ENCODE measurements at regions not wholly inside any gene's neighbourhood (a gene's known extent, or its start where the extent isn't known, plus 50 kb on each side); places are given as distances from the start of the nearest gene placed in this dataset.
"Not testable (repeated sequence)": the region's sequence is repeated elsewhere in the genome, so short reads cannot be mapped to it uniquely, and the experiment has no call there.

DNA sequence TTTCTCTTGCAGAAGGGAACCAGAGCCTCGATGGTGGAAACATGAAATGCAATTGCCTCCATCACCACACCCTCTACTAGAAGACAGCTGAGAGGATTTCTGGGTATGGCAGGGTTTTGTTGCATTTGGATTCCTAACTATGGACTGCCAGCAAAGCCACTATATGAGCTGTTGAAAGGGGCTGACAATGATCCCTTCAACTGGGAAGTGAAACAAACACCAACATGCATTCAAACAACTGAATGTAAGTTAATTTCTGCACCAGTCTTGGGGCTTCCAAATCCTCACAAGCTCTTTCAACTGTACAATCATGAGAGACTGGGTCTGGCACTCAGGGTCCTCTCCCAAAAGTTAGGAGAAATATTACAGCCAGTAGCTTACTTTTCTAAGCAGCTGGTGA lies 116.7 kb upstream of the PLCL2 start:
- no peak for DNase-seq (ENCODE audit: low read depth in 2 of 3, low spot score in 2 of 3)

GRCh38 chr3:16768956-16769355 lies 115.8 kb upstream of the PLCL2 start:
- DNase-seq (ENCODE audit: low read depth in 2 of 3, low spot score in 2 of 3): no peak

DNA sequence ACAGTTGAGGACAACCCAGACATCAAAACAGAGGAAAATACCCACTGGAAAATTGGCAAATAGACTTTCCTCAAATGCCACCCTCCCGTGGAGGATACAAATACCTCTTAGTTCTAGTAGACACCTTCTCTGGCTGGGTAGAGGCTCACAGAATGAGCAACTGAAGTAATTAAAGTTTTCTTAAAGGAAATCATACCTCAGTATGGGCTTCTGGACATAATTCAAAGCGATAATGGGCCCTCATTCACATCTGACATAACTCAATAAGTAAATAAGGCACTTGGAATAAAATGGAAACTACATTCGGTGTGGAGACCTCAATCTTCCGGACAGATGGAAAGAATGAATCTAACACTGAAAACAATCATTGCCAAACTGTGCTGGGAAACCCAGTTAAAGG lies 115.2 kb upstream of the PLCL2 start:
- DNase-seq (ENCODE audit: low read depth in 2 of 3, low spot score in 2 of 3): no peak

- no peak for DNase-seq (ENCODE audit: low read depth in 2 of 3, low spot score in 2 of 3)
These were observed 114.7 kb upstream of the PLCL2 start for GRCh38 chr3:16770021-16770420.

DNA sequence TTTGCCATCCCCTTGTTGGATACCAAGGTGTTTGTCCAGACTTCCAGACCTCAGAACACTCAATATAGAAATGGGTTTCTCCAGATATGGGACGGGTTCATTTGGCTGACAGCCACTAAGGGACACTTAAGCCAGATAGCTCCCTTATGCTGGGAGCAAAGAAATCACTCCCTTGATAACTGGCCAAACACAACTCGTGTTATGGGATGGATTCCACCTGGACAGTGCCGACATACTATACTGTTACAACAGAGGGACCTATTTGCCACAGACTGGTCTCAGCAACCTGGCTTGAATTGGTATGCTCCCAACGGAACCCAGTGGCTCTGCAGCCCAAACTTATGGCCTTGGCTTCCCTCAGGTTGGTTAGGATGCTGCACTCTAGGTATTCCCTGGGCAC lies 114.0 kb upstream of the PLCL2 start:
- DNase-seq (ENCODE audit: low read depth in 2 of 3, low spot score in 2 of 3): no peak

GRCh38 chr3:16773594-16773993 lies 111.2 kb upstream of the PLCL2 start:
- not testable (repeated sequence) for DNase-seq (ENCODE audit: low read depth in 2 of 3, low spot score in 2 of 3)

DNA sequence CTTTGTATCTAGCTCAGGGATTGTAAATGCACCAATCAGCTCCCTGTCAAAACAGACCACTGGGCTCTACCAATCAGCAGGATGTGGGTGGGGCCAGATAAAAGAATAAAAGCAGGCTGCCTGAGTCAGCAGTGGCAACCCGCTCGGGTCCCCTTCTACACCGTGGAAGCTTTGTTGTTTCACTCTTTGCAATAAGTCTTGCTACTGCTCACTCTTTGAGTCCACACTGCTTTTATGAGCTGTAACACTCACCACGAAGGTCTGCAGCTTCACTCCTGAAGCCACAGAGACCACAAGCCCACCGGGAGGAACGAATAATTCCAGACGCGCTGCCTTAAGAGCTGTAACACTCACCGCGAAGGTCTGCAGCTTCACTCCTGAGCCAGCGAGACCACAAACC lies 110.2 kb upstream of the PLCL2 start:
- DNase-seq (ENCODE audit: low read depth in 2 of 3, low spot score in 2 of 3): not testable (repeated sequence)

GRCh38 chr3:16784973-16785372 lies 99.8 kb upstream of the PLCL2 start:
- DNase-seq (ENCODE audit: low read depth in 2 of 3, low spot score in 2 of 3): no peak

DNA sequence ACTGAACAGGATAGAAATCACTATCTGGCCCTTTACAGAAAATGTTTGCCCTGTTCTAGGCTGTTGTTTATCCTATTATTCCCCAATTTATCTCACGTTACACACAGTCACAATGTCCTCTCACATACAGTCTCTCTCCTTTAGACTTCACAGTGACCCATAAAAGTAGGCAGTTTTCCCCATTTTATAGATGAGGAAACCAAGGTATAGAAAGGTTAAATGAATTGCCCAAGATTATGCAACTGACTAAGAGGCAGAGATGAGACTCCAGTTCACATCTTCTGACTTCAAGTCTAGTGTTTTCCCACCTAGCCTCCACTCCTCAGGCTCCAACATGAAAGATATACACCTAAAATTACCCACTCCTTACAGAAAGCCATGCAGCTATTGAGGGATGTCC lies 99.3 kb upstream of the PLCL2 start:
- no peak for DNase-seq (ENCODE audit: low read depth in 2 of 3, low spot score in 2 of 3)

DNA sequence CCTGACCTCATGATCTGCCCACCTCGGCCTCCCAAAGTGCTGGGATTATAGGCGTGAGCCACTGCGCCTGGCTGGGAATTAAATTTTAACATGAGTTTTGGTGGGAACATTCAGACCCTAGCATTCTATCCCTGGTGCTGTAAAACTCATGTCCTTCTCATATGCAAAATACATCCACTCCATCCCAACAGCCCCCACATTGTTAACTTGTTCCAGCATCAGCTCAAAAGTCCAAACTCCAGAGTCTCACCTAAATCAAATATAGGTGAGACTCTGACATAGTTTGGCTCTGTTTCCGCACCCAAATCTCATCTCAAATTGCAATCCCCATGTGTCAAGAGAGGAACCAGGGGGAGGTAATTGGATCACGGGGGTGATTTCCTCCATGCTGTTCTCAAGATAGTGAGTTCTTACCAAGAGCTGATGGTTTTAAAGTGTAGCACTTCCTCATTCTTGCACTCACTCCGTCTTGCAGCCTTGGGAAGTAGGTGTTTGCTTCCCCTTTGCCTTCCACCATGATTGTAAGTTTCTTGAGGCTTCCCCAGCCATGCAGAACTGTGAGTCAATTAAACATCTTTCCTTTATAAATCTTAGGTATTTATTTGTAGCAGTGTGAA lies 96.2 kb upstream of the PLCL2 start:
- peak in 1 of 3 donors; percentile 64 for DNase-seq (ENCODE audit: low read depth in 2 of 3, low spot score in 2 of 3)

GRCh38 chr3:16789344-16790120 lies 95.2 kb upstream of the PLCL2 start:
- no peak for DNase-seq (ENCODE audit: low read depth in 2 of 3, low spot score in 2 of 3)

GRCh38 chr3:16790432-16791400 lies 94.0 kb upstream of the PLCL2 start:
- DNase-seq (ENCODE audit: low read depth in 2 of 3, low spot score in 2 of 3): no peak

- DNase-seq (ENCODE audit: low read depth in 2 of 3, low spot score in 2 of 3): no peak
These were observed 91.4 kb upstream of the PLCL2 start for GRCh38 chr3:16793321-16793720.

- DNase-seq (ENCODE audit: low read depth in 2 of 3, low spot score in 2 of 3): no peak
These were observed 90.5 kb upstream of the PLCL2 start for GRCh38 chr3:16794257-16794656.

DNA sequence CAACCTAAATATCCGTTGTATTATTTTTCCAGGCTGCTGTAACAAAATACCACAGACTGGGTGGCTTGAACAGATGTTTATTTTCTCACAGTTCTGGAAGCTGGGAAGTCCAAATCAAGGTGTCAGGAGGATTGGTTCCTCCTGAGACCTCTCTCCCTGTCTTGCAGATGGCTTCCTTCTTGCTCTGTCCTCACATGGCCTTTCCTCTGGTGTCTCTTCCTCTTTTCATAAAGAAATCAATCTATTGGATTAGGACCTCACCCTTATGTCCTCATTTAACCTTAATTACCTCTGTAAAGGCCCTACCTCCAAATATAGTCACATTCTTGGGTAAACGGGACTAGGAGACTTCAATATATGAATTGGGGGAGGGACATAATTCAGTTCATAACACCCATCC lies 89.2 kb upstream of the PLCL2 start:
- DNase-seq (ENCODE audit: low read depth in 2 of 3, low spot score in 2 of 3): no peak

DNA sequence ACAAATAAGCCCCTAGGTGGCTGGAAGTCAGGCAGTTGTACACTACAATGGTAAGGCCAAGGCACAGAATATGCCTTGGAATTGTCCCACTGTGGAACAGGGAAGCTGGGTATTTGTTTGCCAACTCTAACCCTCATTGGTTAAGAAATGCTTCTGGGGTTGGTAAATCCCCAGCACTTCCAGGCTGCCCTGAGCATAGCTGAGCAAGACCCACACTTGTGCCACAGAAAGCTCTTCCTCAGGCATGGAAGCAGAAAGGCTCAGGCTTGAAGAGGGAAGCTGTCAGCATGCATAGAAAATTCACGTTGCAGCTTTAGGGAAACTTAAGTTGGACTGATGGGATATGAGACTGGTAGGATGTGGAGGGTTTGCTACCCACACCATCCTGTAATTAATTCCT lies 86.9 kb upstream of the PLCL2 start:
- no peak for DNase-seq (ENCODE audit: low read depth in 2 of 3, low spot score in 2 of 3)

GRCh38 chr3:16798738-16799137 lies 86.0 kb upstream of the PLCL2 start:
- no peak for DNase-seq (ENCODE audit: low read depth in 2 of 3, low spot score in 2 of 3)

DNA sequence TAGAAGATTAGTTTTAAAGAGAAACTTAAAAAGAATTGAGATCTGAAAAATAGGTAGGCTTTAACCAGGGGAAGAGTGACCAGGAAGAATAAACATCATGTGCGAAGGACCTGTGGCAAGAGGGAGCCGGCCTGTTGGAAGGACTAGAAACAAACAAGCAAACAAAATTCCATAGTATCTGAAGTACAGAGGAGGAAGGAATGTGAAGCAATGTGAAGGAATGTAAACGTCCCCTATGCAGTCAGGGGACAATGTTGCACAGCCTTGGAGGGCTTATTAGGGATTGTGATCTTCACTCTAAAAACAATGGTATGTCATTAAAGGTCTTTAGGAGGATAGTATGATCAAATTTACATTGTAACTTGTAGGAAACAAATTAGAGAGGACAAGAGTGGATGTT lies 84.4 kb upstream of the PLCL2 start:
- DNase-seq (ENCODE audit: low read depth in 2 of 3, low spot score in 2 of 3): no peak

- DNase-seq (ENCODE audit: low read depth in 2 of 3, low spot score in 2 of 3): peak in 2 of 3 donors; percentile 36 to 86
These were observed 83.5 kb upstream of the PLCL2 start for GRCh38 chr3:16801223-16801622.

DNA sequence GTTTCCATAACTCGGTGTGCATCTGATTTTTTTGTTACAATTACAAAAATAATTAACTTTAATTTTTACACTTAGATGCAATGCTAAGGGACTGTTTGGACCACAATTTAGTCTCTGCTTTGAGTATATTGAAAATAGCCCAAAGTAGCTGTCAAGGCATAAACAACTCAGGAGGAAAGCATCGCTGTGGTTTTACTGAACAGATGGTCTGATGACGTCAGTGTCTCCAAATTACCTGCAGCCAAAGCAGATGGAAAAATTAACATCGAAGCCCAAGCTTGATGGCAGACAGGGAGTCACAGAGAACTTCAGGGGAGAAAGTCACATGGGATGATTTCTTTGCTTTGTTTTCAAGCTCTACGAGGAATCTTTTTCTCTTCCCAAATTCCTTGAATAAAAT lies 83.1 kb upstream of the PLCL2 start:
- peak in 2 of 3 donors; percentile 39 to 77 for DNase-seq (ENCODE audit: low read depth in 2 of 3, low spot score in 2 of 3)

- peak in 1 of 3 donors; percentile 33 for DNase-seq (ENCODE audit: low read depth in 2 of 3, low spot score in 2 of 3)
These were observed 82.4 kb upstream of the PLCL2 start for GRCh38 chr3:16802389-16802788.
